Esophagus muscularis mucosa (tissue), 4 donors: ENCODE measurements at regions not wholly inside any gene's neighbourhood (a gene's known extent, or its start where the extent isn't known, plus 50 kb on each side); places are given as distances from the start of the nearest gene placed in this dataset.
A peak's percentile ranks its signal among the peaks of the same experiment; 100 is the strongest.

ENCODE experiments used
- DNase-seq: peaks from one replicate; pipeline ENCODE4 v3.0.0-alpha.2; 2017; ENCODE audit errors: extremely low spot score
- H3K27ac ChIP-seq, 4 donors: fragments of 200-600 bp; sonication (generic); replicated peaks in 1 of 4; 1 replicate in 3 of 4; 2 replicates in 1 of 4; pipeline ENCODE4 v1.5.1; 2016 to 2019; ENCODE audit warnings: mild to moderate bottlenecking in 1 of 4
- H3K27me3 ChIP-seq, 4 donors: fragments of 200-600 bp; sonication (generic); one replicate each; pipeline versions ENCODE4 v1.5.1 to v1.6.0; 2016 to 2019
- H3K36me3 ChIP-seq, 4 donors: fragments of 200-600 bp; sonication (generic); one replicate each; pipeline ENCODE4 v1.5.1; 2016 to 2019
- H3K4me1 ChIP-seq, 4 donors: fragments of 200-600 bp; sonication (generic); one replicate each; pipeline ENCODE4 v1.5.1; 2016 to 2019
- H3K4me3 ChIP-seq, 4 donors: fragments of 200-600 bp; sonication (generic); 1 replicate in 2 of 4; 2 replicates in 2 of 4; pipeline ENCODE4 v1.5.1; 2016 to 2019; ENCODE audit warnings: mild to moderate bottlenecking in 4 of 4, moderate library complexity in 1 of 4
- H3K9me3 ChIP-seq, 4 donors: fragments of 200-600 bp; sonication (generic); 1 replicate in 3 of 4; 2 replicates in 1 of 4; pipeline ENCODE4 v1.5.1; 2016 to 2019
- EP300 ChIP-seq: sonication (generic); formaldehyde crosslinking; IDR thresholded peaks from one replicate; pipeline ENCODE4 v1.6.1; 2017; ENCODE audit warnings: antibody characterized with exemption
- POLR2A ChIP-seq: fragments of 450-650 bp; IDR thresholded peaks from one replicate; pipeline ENCODE4 v1.6.1; 2017; ENCODE audit warnings: antibody characterized with exemption, moderate library complexity, mild to moderate bottlenecking, low read depth
- POLR2AphosphoS5 ChIP-seq, 2 donors: sonication (generic); formaldehyde crosslinking; IDR thresholded peaks; one replicate each; pipeline ENCODE4 v1.6.1; 2017; ENCODE audit warnings: antibody characterized with exemption in 2 of 2
- WGBS: methylation state at CpG from one replicate; pipeline ENCODE4 v1.1.5; 2018; 5-methylcytosine and 5-hydroxymethylcytosine counted together
- intact Hi-C: fragments of 100-400 bp; cut with DNase I; formaldehyde crosslinking; loops from one replicate; pipeline ENCODE4 v1.15.1; 2023
- TF ChIP-seq, protein P1 (sequence below), 3 experiments: fragments of 200-600 bp in 2 of 3; fragments of 450-650 bp in 1 of 3; sonication (generic) in 2 of 3; IDR thresholded peaks; one replicate each; pipeline ENCODE4 v1.5.1; 2017 to 2019; ENCODE audit warnings: antibody characterized with exemption in 3 of 3, mild to moderate bottlenecking in 2 of 3, moderate library complexity in 1 of 3

DNA sequence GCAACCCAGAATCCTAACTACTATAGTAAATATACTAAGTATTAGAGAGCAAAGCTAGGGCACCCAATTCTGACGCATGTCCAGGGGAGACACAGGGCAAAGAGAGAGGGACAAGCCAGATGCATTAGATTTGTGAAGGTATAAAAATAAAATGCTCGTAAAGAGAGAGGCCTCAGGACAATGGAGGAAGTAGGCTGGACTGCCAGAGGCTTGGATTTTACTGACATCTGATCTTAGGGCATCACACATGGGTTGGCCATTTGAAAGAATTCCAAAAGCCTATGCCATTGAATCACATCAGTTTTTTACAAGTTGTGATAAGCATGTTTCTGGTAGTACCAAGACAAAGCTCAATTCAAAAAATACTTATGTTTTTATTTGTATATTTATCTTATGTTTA lies 149.3 kb upstream of the MSX2 start:
- 85% methylated on average over 2 of the region's 2 CpGs for WGBS
- H3K27ac ChIP-seq, result no peak overlapping the region
- no peaks in the 10 kb centered on the region for H3K27me3 ChIP-seq
- H3K4me3 ChIP-seq, result no peak overlapping the region
- H3K9me3 ChIP-seq, result no peaks in the 10 kb centered on the region
- intact Hi-C loops, result no loop called here
- H3K36me3 ChIP-seq, result no peaks in the 10 kb centered on the region
- TF ChIP-seq POLR2A (no peak), EP300 (no peak), POLR2AphosphoS5 (IDR thresholded peaks at IDR 0.05) (no peak)
- TF ChIP-seq, protein P1, sequence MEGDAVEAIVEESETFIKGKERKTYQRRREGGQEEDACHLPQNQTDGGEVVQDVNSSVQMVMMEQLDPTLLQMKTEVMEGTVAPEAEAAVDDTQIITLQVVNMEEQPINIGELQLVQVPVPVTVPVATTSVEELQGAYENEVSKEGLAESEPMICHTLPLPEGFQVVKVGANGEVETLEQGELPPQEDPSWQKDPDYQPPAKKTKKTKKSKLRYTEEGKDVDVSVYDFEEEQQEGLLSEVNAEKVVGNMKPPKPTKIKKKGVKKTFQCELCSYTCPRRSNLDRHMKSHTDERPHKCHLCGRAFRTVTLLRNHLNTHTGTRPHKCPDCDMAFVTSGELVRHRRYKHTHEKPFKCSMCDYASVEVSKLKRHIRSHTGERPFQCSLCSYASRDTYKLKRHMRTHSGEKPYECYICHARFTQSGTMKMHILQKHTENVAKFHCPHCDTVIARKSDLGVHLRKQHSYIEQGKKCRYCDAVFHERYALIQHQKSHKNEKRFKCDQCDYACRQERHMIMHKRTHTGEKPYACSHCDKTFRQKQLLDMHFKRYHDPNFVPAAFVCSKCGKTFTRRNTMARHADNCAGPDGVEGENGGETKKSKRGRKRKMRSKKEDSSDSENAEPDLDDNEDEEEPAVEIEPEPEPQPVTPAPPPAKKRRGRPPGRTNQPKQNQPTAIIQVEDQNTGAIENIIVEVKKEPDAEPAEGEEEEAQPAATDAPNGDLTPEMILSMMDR (IDR thresholded peaks at IDR 0.05), result no peak
- DNase-seq, result no peak
- H3K4me1 ChIP-seq, result peaks cover 0 to 15% (median 9%) of the 10 kb centered on the region in 4 donors

DNA sequence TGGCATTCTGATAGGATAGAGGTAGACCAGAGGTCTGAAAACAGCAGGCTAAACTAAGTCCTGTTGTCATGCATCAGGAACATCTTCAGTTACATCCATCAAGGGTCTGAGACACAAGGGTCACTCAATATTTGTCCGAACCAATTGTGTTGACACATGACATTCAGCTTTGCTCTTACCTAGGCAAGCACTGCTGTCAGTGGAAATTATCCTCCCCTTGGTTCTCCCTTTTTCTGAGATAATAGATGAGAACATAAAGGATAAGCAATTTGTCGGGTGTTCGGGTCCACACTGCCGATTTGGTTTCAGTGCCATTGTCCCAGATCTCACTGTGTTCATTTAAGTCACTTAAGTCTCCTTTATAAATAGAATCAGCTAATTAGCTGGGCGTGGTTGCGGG lies 148.3 kb upstream of the MSX2 start:
- Histone ChIP-seq H3K4me3 (no peak overlapping the region), H3K27me3 (no peaks in the 10 kb centered on the region), H3K9me3 (no peaks in the 10 kb centered on the region), H3K36me3 (no peaks in the 10 kb centered on the region), H3K27ac (no peak overlapping the region), H3K4me1 (peaks cover 0 to 15% (median 9%) of the 10 kb centered on the region in 4 donors)
- DNase-seq, result no peak
- intact Hi-C loops, result no loop called here
- WGBS, result 98% methylated on average over 6 of the region's 6 CpGs
- no peak for TF ChIP-seq POLR2AphosphoS5 (IDR thresholded peaks at IDR 0.05)
- TF ChIP-seq POLR2A, result no peak
- TF ChIP-seq, protein P1 (IDR thresholded peaks at IDR 0.05), result no peak
- TF ChIP-seq EP300, result no peak

DNA sequence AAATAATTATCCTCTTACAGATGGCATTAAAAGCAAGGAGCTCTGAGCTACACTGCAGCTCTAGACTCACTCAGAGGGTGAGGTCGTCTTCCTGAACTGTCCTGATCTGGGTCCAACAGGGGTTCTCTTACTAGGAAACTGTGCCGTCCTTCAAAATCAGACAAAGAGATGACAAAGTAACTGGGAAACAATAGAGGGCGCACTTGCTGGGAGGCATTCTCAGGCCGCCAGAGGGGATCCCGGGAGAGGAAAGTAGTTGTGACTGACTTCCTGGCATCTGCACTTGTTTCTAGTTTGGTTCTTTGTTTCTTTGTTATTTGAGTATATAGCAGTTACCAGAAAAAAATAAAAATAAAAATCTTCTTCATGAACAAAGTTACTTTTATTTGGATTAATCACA lies 142.9 kb upstream of the MSX2 start:
- H3K27ac ChIP-seq, result no peak overlapping the region
- TF ChIP-seq POLR2AphosphoS5 (IDR thresholded peaks at IDR 0.05) (no peak), POLR2A (no peak), EP300 (no peak)
- TF ChIP-seq, protein P1 (IDR thresholded peaks at IDR 0.05), result peak in 1 of 3 experiments; percentile 15
- peaks cover 0 to 5% (median 0%) of the 10 kb centered on the region in 4 donors for H3K9me3 ChIP-seq
- DNase-seq, result no peak
- peaks cover 0 to 10% (median 0%) of the 10 kb centered on the region in 4 donors for H3K27me3 ChIP-seq
- intact Hi-C loops, result no loop called here
- no peak overlapping the region for H3K4me3 ChIP-seq
- no peaks in the 10 kb centered on the region for H3K36me3 ChIP-seq
- H3K4me1 ChIP-seq, result no peaks in the 10 kb centered on the region
- WGBS, result 44% methylated on average over 5 of the region's 5 CpGs

DNA sequence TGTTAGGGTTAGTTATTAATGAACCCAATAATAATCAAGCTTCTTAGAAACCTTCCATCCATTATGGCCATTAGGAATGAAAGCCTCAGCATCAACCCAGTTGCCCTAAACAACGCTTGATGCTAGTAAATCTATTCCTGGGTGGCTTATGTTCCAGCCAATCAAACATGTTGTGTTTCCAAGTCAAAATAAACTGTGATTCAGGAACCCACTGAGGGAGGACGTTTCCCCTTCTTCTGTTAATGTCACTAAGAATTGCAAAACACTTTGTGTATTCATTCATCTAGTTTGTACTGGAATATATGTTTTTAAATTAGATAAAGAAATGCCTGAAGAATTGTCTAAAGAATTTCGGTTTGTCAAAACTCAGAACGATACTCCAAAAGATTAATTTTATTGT lies 142.5 kb upstream of the MSX2 start:
- H3K4me1 ChIP-seq, result no peaks in the 10 kb centered on the region
- H3K27ac ChIP-seq, result no peak overlapping the region
- DNase-seq, result no peak
- WGBS, result 62% methylated on average over 4 of the region's 4 CpGs
- peaks cover 0 to 10% (median 0%) of the 10 kb centered on the region in 4 donors for H3K27me3 ChIP-seq
- no peaks in the 10 kb centered on the region for H3K36me3 ChIP-seq
- no peak for TF ChIP-seq POLR2A
- no peak for TF ChIP-seq EP300
- TF ChIP-seq POLR2AphosphoS5 (IDR thresholded peaks at IDR 0.05), result no peak
- TF ChIP-seq, protein P1 (IDR thresholded peaks at IDR 0.05), result no peak
- peaks cover 0 to 5% (median 0%) of the 10 kb centered on the region in 4 donors for H3K9me3 ChIP-seq
- H3K4me3 ChIP-seq, result no peak overlapping the region
- intact Hi-C loops, result no loop called here

DNA sequence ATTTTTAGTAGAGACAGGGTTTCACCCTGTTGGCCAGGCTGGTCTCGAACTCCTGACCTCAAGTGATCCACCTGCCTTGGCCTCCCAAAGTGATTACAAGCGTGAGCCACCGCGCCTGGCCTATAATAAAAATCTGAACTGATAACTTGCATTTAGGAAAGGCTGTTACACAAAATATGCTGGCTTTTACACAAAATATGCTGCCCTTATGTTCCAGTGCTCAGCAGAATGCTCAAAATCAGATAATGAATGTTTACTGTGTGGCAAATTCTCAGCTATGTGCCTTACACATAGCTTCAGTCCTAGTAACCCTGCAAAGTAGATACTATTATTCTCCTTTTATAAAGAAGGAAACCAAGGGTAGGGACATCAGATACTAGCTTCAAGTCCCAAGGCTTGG lies 141.3 kb upstream of the MSX2 start:
- intact Hi-C loops, result no loop called here
- DNase-seq, result no peak
- Histone ChIP-seq H3K9me3 (peaks cover 0 to 5% (median 0%) of the 10 kb centered on the region in 4 donors), H3K4me3 (no peak overlapping the region), H3K27me3 (peaks cover 0 to 10% (median 0%) of the 10 kb centered on the region in 4 donors), H3K4me1 (no peaks in the 10 kb centered on the region), H3K36me3 (no peaks in the 10 kb centered on the region), H3K27ac (no peak overlapping the region)
- 97% methylated on average over 4 of the region's 4 CpGs for WGBS
- TF ChIP-seq, protein P1 (IDR thresholded peaks at IDR 0.05), result no peak
- TF ChIP-seq EP300 (no peak), POLR2A (no peak), POLR2AphosphoS5 (IDR thresholded peaks at IDR 0.05) (no peak)
